DND-41 (cell line): ENCODE measurements at regions not wholly inside any gene's neighbourhood (a gene's known extent, or its start where the extent isn't known, plus 50 kb on each side); places are given as distances from the start of the nearest gene placed in this dataset.

Experiments
- CTCF ChIP-seq: IDR thresholded peaks from 2 replicates; pipeline ENCODE4 v1.5.1; 2012; ENCODE audit warnings: borderline replicate concordance, low read length, moderate library complexity, mild to moderate bottlenecking; ENCODE audit not compliant: poor library complexity, severe bottlenecking; ENCODE audit errors: extremely low read depth
- EZH2 ChIP-seq: IDR thresholded peaks from 3 replicates; pipeline ENCODE4 v1.6.1; 2012; ENCODE audit warnings: borderline replicate concordance, low read depth, mild to moderate bottlenecking, moderate library complexity, low read length, inconsistent platforms; ENCODE audit not compliant: severe bottlenecking

GRCh38 chr13:112325142-112325808, 50.9 kb upstream of the SPACA7 start:
- TF ChIP-seq CTCF (no peak), EZH2 (no peak)
